MCF 10A (cell line): ENCODE measurements at regions not wholly inside any gene's neighbourhood (a gene's known extent, or its start where the extent isn't known, plus 50 kb on each side); places are given as distances from the start of the nearest gene placed in this dataset.

Experiments used
- BruUV-seq: library from RNA; stranded (reverse); fragments of 400-500 nt; replicated peaks from 2 replicates; lab custom pipeline; 2021; lab: Mats Ljungman, UMichigan
- CTCF ChIA-PET: fragments of 300-600 bp; sonication (Branson Sonifier 250); formaldehyde crosslinking; extraction: SDS; loops from one replicate; lab custom pipeline; 2021; ENCODE audit warnings: antibody characterized with exemption, inconsistent platforms; lab: Yijun Ruan, JAX
- POLR2A ChIA-PET: fragments of 300-600, 350-650 bp; sonication (Branson Sonifier 250); formaldehyde crosslinking; extraction: SDS; loops from one replicate; lab custom pipeline; 2020; ENCODE audit warnings: antibody characterized with exemption, inconsistent platforms; lab: Yijun Ruan, JAX
- DNase-seq: peaks from one replicate; pipeline ENCODE4 v3.0.0-alpha.2; 2018; ENCODE audit not compliant: unreplicated experiment
- H3K27ac Mint-ChIP-seq: one replicate; pipeline ENCODE4 v1.8.0; 2022; ENCODE audit warnings: mild to moderate bottlenecking, low read depth, mixed read lengths; ENCODE audit not compliant: unreplicated experiment
- H3K27me3 Mint-ChIP-seq: one replicate; pipeline ENCODE4 v1.8.0; 2022; ENCODE audit warnings: mixed read lengths; ENCODE audit not compliant: insufficient read depth, unreplicated experiment
- H3K36me3 Mint-ChIP-seq: one replicate; pipeline ENCODE4 v1.8.0; 2022; ENCODE audit warnings: mild to moderate bottlenecking, moderate library complexity, mixed read lengths; ENCODE audit not compliant: insufficient read depth, unreplicated experiment
- H3K4me1 Mint-ChIP-seq: one replicate; pipeline ENCODE4 v1.8.0; 2022; ENCODE audit warnings: mixed read lengths; ENCODE audit not compliant: insufficient read depth, unreplicated experiment
- H3K4me3 Mint-ChIP-seq: one replicate; pipeline ENCODE4 v1.8.0; 2022; ENCODE audit warnings: mild to moderate bottlenecking, moderate library complexity, mixed read lengths; ENCODE audit not compliant: unreplicated experiment
- H3K9me3 Mint-ChIP-seq: one replicate; pipeline ENCODE4 v1.8.0; 2022; ENCODE audit warnings: mixed read lengths; ENCODE audit not compliant: unreplicated experiment
- CTCF ChIP-seq: fragments of 200-600 bp; IDR thresholded peaks from one replicate; pipeline ENCODE4 v1.8.0; 2022; ENCODE audit warnings: antibody characterized with exemption, mild to moderate bottlenecking; ENCODE audit not compliant: unreplicated experiment
- intact Hi-C: fragments of 100-400 bp; cut with micrococcal nuclease; formaldehyde crosslinking; loops from 2 replicates; pipeline ENCODE4 v1.14.1; 2022

- Mint-ChIP-seq H3K36me3 (no peaks in the 10 kb centered on the region), H3K9me3 (no peaks in the 10 kb centered on the region), H3K27ac (no peak overlapping the region), H3K4me1 (no peaks in the 10 kb centered on the region), H3K4me3 (no peak overlapping the region), H3K27me3 (no peaks in the 10 kb centered on the region)
- no peak for DNase-seq
- POLR2A ChIA-PET: interaction anchor here (0.6 to 1.2 kb wide), 2 partner anchors 50 to 51 kb away, joined by 3 read pairs; no protein-coding TSS in a partner anchor
- BruUV-seq: no TSS peak
- intact Hi-C loops: no loop called here
- TF ChIP-seq CTCF: no peak
- CTCF ChIA-PET: interaction anchor here (1.1 kb wide), 1 partner anchor 11 kb away, joined by 3 read pairs; no protein-coding TSS in a partner anchor
These were observed 199.1 kb upstream of the GADL1 start for GRCh38 chr3:31093606-31094005.

GRCh38 chr3:31094048-31094447, 199.6 kb upstream of the GADL1 start:
- intact Hi-C loops: no loop called here
- no peak overlapping the region for H3K4me3 Mint-ChIP-seq
- no peak for DNase-seq
- no peak for TF ChIP-seq CTCF
- no peak overlapping the region for H3K27ac Mint-ChIP-seq
- H3K4me1 Mint-ChIP-seq: no peaks in the 10 kb centered on the region
- no peaks in the 10 kb centered on the region for H3K36me3 Mint-ChIP-seq
- BruUV-seq: no TSS peak
- H3K9me3 Mint-ChIP-seq: no peaks in the 10 kb centered on the region
- CTCF ChIA-PET: interaction anchor here (0.9 kb wide), 1 partner anchor 84 kb away, joined by 3 read pairs; no protein-coding TSS in a partner anchor
- H3K27me3 Mint-ChIP-seq: no peaks in the 10 kb centered on the region
- POLR2A ChIA-PET: interaction anchor here (1.2 kb wide), 1 partner anchor 51 kb away, joined by 3 read pairs; no protein-coding TSS in a partner anchor

- intact Hi-C loops: no loop called here
These were observed 200.8 kb upstream of the GADL1 start for GRCh38 chr3:31095255-31095654.

More at GRCh38 chr3:31095255-31095654, 200.8 kb upstream of the GADL1 start:
- ChIA-PET POLR2A (interaction anchor here (0.6 to 1.5 kb wide), 3 partner anchors 10 to 436 kb away, joined by 3 to 4 read pairs (median 3); no protein-coding TSS in a partner anchor), CTCF (interaction anchor here (0.7 to 1.7 kb wide), 3 partner anchors 15 to 123 kb away, joined by 3 read pairs; no protein-coding TSS in a partner anchor)
- Mint-ChIP-seq H3K9me3 (no peaks in the 10 kb centered on the region), H3K27me3 (no peaks in the 10 kb centered on the region), H3K4me3 (no peak overlapping the region), H3K4me1 (no peaks in the 10 kb centered on the region), H3K36me3 (no peaks in the 10 kb centered on the region), H3K27ac (no peak overlapping the region)
- DNase-seq: no peak
- no TSS peak for BruUV-seq
- TF ChIP-seq CTCF: no peak
